ENCODE measurements at regions not wholly inside any gene's neighbourhood (a gene's known extent, or its start where the extent isn't known, plus 50 kb on each side); places are given as distances from the start of the nearest gene placed in this dataset.

DNA sequence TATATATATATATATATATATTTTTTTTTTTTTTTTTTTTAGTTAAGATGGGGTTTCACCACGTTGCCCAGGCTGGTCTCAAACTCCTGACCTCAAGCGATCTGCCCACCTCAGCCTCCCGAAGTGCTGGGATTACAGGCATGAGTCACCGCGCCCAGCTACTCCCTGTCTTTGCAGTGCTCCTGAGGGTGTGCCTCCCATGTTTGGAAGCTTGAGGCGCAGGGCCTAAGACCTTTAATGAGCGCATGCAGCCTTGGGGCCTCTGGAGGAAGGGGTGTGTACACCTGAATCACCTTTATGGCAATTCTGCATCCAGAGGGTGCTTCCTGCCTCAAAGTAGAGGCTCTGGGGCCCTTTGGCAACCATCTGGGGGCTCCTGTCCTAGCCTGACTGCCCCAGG is 219.4 kb upstream of the CIBAR2 start:
- TF ChIP-seq TAF1 (IDR thresholded peaks at IDR 0.05; ENCODE audit: borderline replicate concordance, low read depth, low read length): no peak
- no peak for TF ChIP-seq CHD2 (IDR thresholded peaks at IDR 0.05; ENCODE audit: low read length, partially characterized antibody)
- TF ChIP-seq EP300 (IDR thresholded peaks at IDR 0.05; ENCODE audit: borderline replicate concordance in 1 of 2, low read depth in 1 of 2, low read length in 1 of 2): no peak
- TF ChIP-seq CTCF (IDR thresholded peaks at IDR 0.05): no peak
- no peak for TF ChIP-seq RXRA (IDR thresholded peaks at IDR 0.05; ENCODE audit: borderline replicate concordance, low read depth)
- no peak for TF ChIP-seq JUND (IDR thresholded peaks at IDR 0.05)
- TF ChIP-seq GATA2 (CRISPR knock-in tag; IDR thresholded peaks at IDR 0.05): no peak
- TF ChIP-seq YY1 (IDR thresholded peaks at IDR 0.05; ENCODE audit: low read depth): no peak
- TF ChIP-seq NFIC (IDR thresholded peaks at IDR 0.05; ENCODE audit: borderline replicate concordance): no peak
- TF ChIP-seq ELF1 (IDR thresholded peaks at IDR 0.05): no peak
- no peak for TF ChIP-seq RFX5 (IDR thresholded peaks at IDR 0.05; ENCODE audit: low read length)
